Spleen (tissue), 11 donors: ENCODE measurements at regions not wholly inside any gene's neighbourhood (a gene's known extent, or its start where the extent isn't known, plus 50 kb on each side); places are given as distances from the start of the nearest gene placed in this dataset.

Experiments
- DNase-seq: peaks from one replicate; pipeline ENCODE4 v3.0.0-alpha.2; 2020
- H3K27ac ChIP-seq, 8 donors: fragments of 200-600 bp; sonication (generic) in 7 of 8; 1 replicate in 4 of 8; 2 replicates in 4 of 8; pipeline versions ENCODE4 v1.5.0 to v1.8.0; 2016 to 2021; ENCODE audit warnings: inconsistent platforms in 4 of 8, mild to moderate bottlenecking in 4 of 8, moderate library complexity in 1 of 8
- H3K27me3 ChIP-seq, 7 donors: fragments of 200-600 bp; sonication (generic) in 6 of 7; replicated peaks in 1 of 7; 1 replicate in 4 of 7; 2 replicates in 3 of 7; pipeline versions ENCODE4 v1.5.0 to v1.8.0; 2016 to 2021; ENCODE audit warnings: inconsistent platforms in 3 of 7, mild to moderate bottlenecking in 1 of 7
- H3K36me3 ChIP-seq, 6 donors: fragments of 200-600 bp; sonication (generic) in 5 of 6; 1 replicate in 4 of 6; 2 replicates in 2 of 6; pipeline versions ENCODE4 v1.5.0 to v1.8.0; 2016 to 2021; ENCODE audit warnings: inconsistent platforms in 2 of 6
- H3K4me1 ChIP-seq, 6 donors: fragments of 200-600 bp; sonication (generic) in 5 of 6; 1 replicate in 3 of 6; 2 replicates in 3 of 6; pipeline versions ENCODE4 v1.5.0 to v1.8.0; 2016 to 2021; ENCODE audit warnings: inconsistent platforms in 3 of 6
- H3K4me3 ChIP-seq, 8 donors: fragments of 200-600 bp; sonication (generic) in 7 of 8; 1 replicate in 4 of 8; 2 replicates in 4 of 8; pipeline versions ENCODE4 v1.5.0 to v1.8.0; 2016 to 2021; ENCODE audit warnings: inconsistent platforms in 4 of 8, mild to moderate bottlenecking in 4 of 8, moderate library complexity in 2 of 8
- H3K9me3 ChIP-seq, 8 donors: fragments of 200-600 bp; sonication (generic) in 7 of 8; 1 replicate in 4 of 8; 2 replicates in 4 of 8; pipeline versions ENCODE4 v1.5.0 to v1.8.0; 2016 to 2021; ENCODE audit warnings: inconsistent platforms in 4 of 8
- POLR2A ChIP-seq, 3 donors: fragments of 450-650 bp; IDR thresholded peaks; one replicate each; pipeline ENCODE4 v1.5.1; 2017; ENCODE audit warnings: antibody characterized with exemption in 3 of 3, mild to moderate bottlenecking in 1 of 3
- POLR2AphosphoS5 ChIP-seq, 3 donors: sonication (generic); formaldehyde crosslinking; IDR thresholded peaks; one replicate each; pipeline ENCODE4 v1.5.1; 2017; ENCODE audit warnings: antibody characterized with exemption in 3 of 3
- WGBS, 5 donors: extraction: QIAGEN DNeasy Blood & Tissue Kit in 3 of 5; methylation state at CpG; one replicate each; pipeline versions ENCODE4 v1.1.5 to v1.1.7; 2013 to 2018; 5-methylcytosine and 5-hydroxymethylcytosine counted together
- intact Hi-C: fragments of 100-400 bp; cut with DNase I; formaldehyde crosslinking; loops from one replicate; pipeline ENCODE4 v1.15.0; 2023; ENCODE audit warnings: low total_unique reads
- TF ChIP-seq, protein P1 (sequence below), 11 experiments: fragments of 200-600 bp in 7 of 11; fragments of 450-650 bp in 4 of 11; sonication (generic) in 4 of 11; IDR thresholded peaks in 8 of 11; conservative IDR thresholded peaks in 3 of 11; 1 replicate in 7 of 11; 2 replicates in 4 of 11; pipeline versions ENCODE4 v1.4.0 to v1.8.0; 2016 to 2021; ENCODE audit warnings: antibody characterized with exemption in 11 of 11, inconsistent platforms in 4 of 11, mild to moderate bottlenecking in 1 of 11
- donor health status: healthy with polysubstance abuse.
- donor health status: DM: no; HTN: no; CAD: no; lungs with moderate emphysema.
- donor health status: DM: no; HTN: no; CAD: no.
- donor health status: Bipolar disorder and iron deficiency.
- donor health status: healthy.
- donor health status: DM: no; HTN: no; CAD: no.
- donor health status: DM: yes; HTN: yes; CAD: no.

DNA sequence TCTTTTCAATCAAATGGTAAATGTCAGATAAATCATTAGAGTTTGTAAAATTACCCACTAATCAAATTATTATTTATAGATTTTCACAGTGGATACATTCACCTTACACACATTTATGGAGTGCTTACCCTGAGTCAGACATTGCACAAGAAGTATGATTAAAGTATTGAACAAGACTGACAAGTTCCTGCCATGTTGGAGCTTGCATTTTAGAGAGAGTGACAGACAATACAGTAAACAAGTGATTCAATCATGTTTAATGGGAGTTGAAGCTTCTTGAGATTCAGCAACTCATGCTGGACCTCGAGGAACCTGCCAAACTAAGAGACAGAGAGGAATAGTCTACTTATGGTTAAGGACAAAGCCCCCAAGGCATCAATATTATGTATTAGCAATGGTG lies 487.8 kb downstream of the PCDH17 start:
- Histone ChIP-seq H3K36me3 (no peaks in the 10 kb centered on the region), H3K27me3 (no peaks in the 10 kb centered on the region), H3K4me3 (no peak overlapping the region), H3K9me3 (peaks cover 0 to 5% (median 0%) of the 10 kb centered on the region in 8 donors), H3K27ac (no peak overlapping the region), H3K4me1 (no peaks in the 10 kb centered on the region)
- no peak for DNase-seq
- intact Hi-C loops: no loop called here
- no peak for TF ChIP-seq POLR2AphosphoS5 (IDR thresholded peaks at IDR 0.05)
- TF ChIP-seq, protein P1, sequence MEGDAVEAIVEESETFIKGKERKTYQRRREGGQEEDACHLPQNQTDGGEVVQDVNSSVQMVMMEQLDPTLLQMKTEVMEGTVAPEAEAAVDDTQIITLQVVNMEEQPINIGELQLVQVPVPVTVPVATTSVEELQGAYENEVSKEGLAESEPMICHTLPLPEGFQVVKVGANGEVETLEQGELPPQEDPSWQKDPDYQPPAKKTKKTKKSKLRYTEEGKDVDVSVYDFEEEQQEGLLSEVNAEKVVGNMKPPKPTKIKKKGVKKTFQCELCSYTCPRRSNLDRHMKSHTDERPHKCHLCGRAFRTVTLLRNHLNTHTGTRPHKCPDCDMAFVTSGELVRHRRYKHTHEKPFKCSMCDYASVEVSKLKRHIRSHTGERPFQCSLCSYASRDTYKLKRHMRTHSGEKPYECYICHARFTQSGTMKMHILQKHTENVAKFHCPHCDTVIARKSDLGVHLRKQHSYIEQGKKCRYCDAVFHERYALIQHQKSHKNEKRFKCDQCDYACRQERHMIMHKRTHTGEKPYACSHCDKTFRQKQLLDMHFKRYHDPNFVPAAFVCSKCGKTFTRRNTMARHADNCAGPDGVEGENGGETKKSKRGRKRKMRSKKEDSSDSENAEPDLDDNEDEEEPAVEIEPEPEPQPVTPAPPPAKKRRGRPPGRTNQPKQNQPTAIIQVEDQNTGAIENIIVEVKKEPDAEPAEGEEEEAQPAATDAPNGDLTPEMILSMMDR (IDR thresholded peaks at IDR 0.05 in 8 of 11, conservative IDR thresholded peaks at IDR 0.05 in 3 of 11): no peak
- no peak for TF ChIP-seq POLR2A (IDR thresholded peaks at IDR 0.05)
- 28 to 59% (median 36%) methylated on average over 1 of the region's 1 CpG for WGBS, 5 donors

DNA sequence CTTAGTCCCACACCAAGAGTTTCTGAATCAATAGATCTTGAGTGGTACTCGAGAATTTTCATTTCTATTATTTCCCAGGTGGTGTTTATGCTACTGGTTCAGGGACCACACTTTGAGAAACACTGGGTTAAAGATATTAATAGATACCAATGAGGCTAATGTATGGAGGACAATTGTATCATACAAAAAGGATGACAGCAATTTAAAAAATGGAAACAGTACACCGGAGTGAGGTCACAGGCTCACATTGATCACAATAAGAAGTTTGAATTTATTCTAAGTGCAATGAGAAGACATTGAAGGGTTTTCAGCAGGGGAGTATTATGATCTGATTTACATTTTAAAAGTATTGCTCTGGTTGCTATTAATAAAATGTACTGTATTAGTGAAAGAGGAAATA lies 488.3 kb downstream of the PCDH17 start:
- Histone ChIP-seq H3K27ac (no peak overlapping the region), H3K36me3 (no peaks in the 10 kb centered on the region), H3K27me3 (no peaks in the 10 kb centered on the region), H3K9me3 (peaks cover 0 to 5% (median 0%) of the 10 kb centered on the region in 8 donors), H3K4me1 (no peaks in the 10 kb centered on the region), H3K4me3 (no peak overlapping the region)
- WGBS, 5 donors: 50 to 76% (median 67%) methylated on average over 2 of the region's 2 CpGs
- intact Hi-C loops: no loop called here
- TF ChIP-seq, protein P1 (IDR thresholded peaks at IDR 0.05 in 8 of 11, conservative IDR thresholded peaks at IDR 0.05 in 3 of 11): no peak
- no peak for TF ChIP-seq POLR2AphosphoS5 (IDR thresholded peaks at IDR 0.05)
- TF ChIP-seq POLR2A (IDR thresholded peaks at IDR 0.05): no peak
- DNase-seq: no peak

DNA sequence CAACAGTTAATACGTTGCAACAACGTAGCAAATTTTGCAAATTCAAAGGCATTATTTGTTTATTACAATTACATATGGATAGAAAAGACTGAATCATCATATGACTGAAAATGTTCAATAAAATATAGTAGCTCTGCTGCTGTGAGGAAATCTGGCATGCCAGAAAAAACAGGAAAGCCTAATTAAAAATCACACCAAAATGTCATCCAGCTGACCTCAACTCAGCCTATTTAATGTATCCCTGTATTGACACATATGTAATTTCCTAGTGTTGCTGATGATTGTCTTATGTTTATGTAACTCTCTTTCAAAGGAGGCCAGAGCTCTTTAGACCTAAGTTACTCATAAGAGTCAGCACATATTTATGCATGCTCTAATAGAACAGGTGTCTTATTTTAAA lies 495.0 kb downstream of the PCDH17 start:
- H3K27me3 ChIP-seq: no peaks in the 10 kb centered on the region
- no peaks in the 10 kb centered on the region for H3K36me3 ChIP-seq
- H3K4me1 ChIP-seq: no peaks in the 10 kb centered on the region
- intact Hi-C loops: no loop called here
- no peak overlapping the region for H3K4me3 ChIP-seq
- DNase-seq: no peak
- TF ChIP-seq POLR2AphosphoS5 (IDR thresholded peaks at IDR 0.05) (no peak), POLR2A (IDR thresholded peaks at IDR 0.05) (no peak)
- TF ChIP-seq, protein P1 (IDR thresholded peaks at IDR 0.05 in 8 of 11, conservative IDR thresholded peaks at IDR 0.05 in 3 of 11): no peak
- peaks cover 0 to 43% (median 24%) of the 10 kb centered on the region in 8 donors for H3K9me3 ChIP-seq
- 86 to 96% (median 92%) methylated on average over 2 of the region's 2 CpGs for WGBS, 5 donors
- no peak overlapping the region for H3K27ac ChIP-seq

DNA sequence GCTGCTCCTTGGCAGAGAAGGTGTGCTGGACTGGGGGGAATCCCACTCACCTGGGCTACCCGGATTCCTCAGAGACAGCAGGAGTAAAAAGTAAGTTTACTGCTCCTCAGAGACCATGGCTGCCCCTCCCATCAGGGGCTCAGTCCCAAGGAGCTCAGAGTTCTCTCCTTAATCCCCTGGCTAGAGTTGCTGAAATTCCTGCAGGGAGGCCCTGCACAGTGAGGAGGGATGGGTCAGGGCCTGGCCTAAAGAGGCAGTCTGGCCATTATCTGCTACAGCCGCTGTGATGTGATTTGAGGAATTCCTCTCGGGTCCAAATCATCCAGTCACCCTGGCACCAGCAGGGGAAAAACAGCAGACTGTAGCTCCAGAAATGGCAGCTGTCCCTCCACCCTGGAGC lies 502.5 kb downstream of the PCDH17 start:
- Histone ChIP-seq H3K4me3 (no peak overlapping the region), H3K27me3 (no peaks in the 10 kb centered on the region), H3K9me3 (peaks cover 0 to 61% (median 27%) of the 10 kb centered on the region in 8 donors), H3K36me3 (no peaks in the 10 kb centered on the region), H3K27ac (no peak overlapping the region), H3K4me1 (no peaks in the 10 kb centered on the region)
- DNase-seq: no peak
- WGBS, 5 donors: 86 to 93% (median 89%) methylated on average over 3 of the region's 3 CpGs
- intact Hi-C loops: no loop called here
- TF ChIP-seq, protein P1 (IDR thresholded peaks at IDR 0.05 in 8 of 11, conservative IDR thresholded peaks at IDR 0.05 in 3 of 11): no peak
- TF ChIP-seq POLR2A (IDR thresholded peaks at IDR 0.05) (no peak), POLR2AphosphoS5 (IDR thresholded peaks at IDR 0.05) (no peak)
